T-helper 1 cell (primary cell): ENCODE measurements at regions not wholly inside any gene's neighbourhood (a gene's known extent, or its start where the extent isn't known, plus 50 kb on each side); places are given as distances from the start of the nearest gene placed in this dataset.

Experiments used
- DNase-seq, 5 donors: peaks; one replicate each; pipeline ENCODE4 v3.0.0-alpha.2; 2012 to 2020

DNA sequence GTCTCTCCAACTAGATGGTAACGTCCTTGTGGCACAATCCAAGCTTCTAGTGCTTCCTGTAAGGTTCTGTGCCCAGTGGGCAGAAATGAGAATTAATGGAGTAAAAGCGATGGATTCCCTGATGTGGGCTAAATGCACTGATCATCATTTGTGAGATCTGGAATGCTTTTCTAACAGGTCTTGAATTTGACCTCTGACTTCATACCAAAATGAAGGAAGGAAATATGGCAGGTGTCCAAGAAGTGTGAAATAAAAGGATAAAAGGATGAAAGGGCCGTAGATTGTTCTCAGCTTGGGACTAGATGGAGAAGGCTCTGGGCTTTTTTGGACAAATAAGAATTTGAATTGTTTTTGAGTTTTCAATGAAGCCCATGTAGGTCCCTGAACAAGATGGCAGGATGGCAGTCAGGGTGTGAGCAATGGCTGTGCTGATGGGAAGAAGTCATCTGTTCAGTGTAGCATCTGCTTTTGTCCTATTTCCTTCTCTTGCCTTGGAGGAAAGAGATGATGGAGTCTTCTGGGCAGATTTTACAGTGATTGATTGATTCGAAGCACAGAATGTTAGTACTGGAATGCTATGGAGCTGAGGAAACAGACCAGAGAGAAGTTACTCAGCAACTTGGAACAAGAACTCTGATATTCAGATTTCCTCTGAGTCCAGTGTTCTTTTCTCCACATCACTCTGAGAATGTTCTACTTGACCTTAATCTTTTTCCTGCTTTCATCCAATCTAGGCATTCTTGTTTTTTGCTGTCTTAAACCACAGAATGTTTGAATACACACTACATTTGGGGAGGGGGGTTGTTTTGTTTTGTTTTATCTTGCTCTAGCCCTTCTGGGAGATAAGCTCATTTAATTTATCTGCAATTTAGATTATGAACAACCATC is 286.0 kb downstream of the HLX start:
- DNase-seq, result no peak

DNA sequence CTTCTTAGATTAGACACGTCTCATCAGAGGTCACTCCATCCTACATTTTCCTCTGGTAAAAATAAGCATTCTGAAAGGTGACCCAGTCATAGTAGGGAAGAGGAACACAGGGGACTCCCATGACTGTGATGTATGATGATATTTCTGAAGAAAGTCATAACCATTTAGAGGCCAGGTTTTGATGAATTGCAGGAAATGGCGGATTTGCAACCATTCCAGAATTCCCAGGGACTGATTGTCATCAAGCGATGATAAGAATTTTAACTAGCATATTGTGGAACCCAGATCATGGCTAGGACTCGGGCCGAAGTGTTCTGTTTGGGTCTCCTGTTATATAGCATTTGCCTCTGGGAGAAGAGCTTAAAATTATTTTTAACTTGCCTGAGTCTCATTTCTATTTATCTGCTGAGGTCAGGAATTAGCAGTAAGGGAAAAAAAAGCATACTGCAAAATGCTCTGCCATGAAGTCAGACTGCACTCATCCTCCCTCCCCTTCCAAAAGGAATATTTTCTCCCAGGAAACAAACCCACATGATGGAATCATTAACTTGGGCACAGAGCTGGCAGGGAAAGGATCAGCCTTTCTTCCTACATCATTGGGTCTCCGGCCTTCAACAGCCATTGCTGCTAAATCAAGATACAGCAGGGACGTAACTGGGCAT is 286.7 kb downstream of the HLX start:
- DNase-seq, result no peak

DNA sequence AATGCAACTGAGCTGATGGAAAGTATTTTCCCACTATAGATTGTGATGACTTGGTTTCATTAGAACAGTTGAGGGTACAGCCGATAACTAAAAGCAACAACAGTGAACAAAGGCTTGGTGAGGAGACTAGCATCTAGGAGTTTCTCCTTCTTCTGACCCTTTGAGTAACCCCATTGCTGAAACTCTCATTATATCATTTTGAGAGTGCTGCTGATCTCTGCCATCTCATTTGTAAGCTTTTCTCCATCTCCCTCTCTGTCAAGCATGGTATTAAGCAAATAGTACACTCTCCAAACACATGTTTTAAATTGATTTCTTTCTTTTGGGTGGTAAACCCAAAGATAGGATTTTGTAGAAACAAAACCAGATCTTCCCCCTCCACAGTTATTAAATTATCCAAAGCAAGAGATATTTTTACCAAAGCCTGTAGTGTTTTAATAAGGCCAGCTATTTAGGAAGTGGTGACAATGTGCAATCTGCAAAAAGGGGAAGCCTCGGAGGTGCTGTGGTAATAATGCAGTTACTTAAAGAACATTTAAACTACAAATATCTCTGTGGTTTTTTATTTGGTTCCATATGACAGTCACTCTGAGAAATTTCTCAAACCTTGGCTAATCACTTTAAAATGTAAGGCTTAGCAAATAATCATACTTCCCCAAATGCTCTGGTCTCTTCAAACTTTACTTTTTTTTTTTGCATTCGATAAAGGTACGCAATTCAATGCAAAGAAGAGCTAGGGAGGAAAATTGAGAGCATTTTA is 287.5 kb downstream of the HLX start:
- DNase-seq, result no peak

DNA sequence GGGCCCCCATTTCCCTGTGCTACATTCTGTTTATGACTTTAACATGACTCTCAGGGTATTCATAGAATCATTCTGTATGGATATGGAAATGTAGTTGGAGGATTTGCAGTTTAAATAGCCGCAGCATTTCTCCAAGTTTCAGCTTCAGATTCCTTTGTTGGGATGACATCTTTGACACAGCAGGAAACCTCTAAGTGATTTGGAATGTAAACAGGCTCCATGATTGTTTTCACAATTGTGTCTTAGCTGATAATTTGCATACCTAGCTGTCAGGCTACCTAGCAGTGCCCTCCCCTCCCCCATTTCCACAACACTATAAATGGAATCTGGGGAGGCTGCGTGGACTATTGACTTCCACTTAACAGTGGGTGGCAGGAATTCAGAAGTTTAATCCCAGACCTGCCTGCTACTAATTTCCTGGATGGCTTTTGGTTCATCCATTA is 290.2 kb downstream of the HLX start:
- DNase-seq, result no peak

DNA sequence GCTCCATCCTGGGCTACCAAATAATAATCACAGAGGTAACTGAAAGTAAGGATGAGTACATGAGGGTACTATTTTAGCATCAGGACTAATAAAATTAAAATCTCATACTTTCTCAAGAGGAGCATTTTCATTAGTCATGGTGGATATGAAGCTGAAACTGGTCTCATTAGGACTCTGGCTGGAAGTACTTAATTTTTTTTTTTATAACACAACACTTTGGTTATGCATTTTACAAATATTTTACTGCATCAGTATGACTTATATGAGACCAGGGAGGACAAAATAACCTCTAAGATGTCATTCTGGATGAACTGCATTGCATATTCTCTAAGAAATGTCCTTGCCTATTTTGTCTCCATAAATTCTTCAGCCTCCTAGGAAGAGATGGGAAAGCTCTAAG is 290.9 kb downstream of the HLX start:
- DNase-seq, result no peak

DNA sequence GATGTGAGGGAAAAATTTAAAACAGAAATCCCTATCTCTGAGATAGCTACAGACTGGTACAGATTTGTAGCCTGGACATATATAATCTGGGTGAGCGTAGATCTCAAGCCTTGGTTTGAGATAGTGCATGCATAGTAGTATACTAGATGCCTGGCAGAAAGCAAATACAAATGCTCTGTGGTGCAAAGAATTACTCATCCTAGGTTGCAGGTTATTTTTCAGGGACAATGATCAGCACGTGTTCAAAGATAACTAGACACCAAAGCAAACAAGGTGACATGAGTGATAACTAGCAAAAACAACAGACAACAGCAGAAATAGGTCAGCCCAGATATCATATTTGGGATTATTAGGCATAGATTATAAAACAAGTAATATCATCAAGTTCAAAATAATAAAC is 292.5 kb downstream of the HLX start:
- DNase-seq, result no peak

DNA sequence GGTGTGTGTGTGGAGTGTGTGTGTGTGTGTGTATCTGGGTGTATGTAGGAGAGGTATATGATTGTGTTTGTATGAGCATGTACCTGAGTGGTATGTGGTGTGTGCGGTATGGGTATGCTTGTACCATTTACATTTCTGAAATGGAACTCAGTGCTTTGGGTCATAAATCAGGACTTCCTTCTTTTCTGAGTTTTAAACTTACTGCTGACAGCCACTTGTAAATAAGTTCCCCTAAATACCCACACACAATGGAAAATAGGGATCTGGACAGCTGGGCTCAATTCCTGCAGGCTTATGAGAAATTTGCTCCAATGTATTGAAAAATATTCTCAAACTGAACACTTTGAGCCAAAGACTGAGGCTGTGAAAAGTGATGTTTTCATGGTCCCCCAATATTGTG is 293.6 kb downstream of the HLX start:
- DNase-seq, result no peak

DNA sequence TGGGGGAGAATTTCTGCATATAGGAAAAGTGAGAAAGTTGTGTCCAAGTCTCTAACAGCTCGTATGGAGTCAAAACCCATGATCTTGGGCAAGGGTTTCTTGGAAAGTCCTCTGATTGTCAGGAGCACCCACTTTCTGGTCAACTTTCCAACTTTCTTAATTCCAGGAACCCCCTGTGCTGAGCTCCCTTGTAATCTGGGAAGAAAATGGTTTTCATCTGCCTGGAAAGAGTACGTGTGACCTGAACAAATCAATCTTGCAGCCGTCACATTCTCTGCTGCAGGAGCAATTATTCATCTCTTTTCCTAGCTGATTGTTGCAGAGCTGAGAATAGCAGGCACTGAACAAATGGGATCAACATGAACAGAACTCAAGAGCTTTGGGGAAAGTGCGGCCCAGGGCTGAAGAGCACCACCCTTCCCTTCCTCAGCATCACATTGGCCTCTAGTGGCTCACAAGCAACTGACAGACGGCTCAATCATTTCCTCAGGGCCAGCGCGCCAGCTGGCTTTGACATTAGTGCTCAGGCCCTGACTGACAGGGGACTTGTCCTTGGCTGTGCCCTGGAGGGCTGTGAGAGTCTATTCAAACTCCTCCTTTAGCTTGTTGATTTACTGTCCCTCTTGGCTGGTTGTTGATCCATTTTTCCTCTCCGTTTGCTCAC is 295.2 kb downstream of the HLX start:
- DNase-seq, result no peak

DNA sequence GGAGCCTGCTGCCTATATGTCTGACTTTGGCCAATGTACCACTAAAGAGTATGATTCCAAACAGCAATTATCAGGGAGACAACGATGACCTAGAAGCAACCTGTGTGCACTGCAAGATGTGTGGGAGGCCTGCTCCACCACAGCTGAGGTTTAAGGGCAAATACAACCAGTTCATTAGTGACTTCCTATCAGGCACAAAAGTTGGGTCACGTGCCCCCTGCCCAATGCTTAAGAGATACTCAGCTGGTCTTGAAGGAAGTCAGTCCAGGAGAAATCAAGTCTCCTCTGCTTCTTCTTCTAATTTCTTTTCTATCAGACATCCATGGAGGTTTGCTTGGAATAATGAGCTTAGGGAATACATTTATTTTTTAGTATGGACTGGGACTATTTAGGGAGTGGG is 296.0 kb downstream of the HLX start:
- DNase-seq, result no peak

DNA sequence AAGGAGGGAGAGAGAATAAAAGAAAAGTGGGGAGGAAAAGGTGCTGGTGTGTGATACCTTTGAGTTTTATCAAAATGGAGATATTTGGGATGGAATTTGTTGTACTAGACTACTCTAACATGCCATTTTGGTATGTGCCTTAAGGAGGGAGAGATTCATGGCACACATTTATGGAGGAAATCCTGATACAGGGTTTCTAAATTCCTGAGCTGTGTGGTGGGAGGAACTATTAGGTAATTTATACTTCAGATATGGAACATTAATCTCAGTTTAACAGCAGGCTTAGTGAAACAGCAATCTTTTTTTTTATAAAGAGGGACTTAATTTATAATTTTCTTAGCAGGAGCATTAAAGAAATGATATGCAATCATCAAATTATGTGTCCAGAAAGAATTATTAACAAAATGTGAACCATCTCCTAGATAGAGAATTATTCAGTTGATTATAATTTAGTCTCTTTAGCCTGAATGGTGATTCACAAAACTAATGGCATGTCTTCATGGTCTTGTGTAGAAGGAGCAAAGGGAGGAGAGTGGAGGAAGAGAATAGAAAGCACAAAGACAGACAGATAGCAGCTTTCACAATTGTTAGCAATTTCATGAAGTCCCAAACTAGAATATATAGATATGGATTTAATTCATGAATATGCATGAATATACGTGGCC is 301.6 kb downstream of the HLX start:
- DNase-seq, result no peak

DNA sequence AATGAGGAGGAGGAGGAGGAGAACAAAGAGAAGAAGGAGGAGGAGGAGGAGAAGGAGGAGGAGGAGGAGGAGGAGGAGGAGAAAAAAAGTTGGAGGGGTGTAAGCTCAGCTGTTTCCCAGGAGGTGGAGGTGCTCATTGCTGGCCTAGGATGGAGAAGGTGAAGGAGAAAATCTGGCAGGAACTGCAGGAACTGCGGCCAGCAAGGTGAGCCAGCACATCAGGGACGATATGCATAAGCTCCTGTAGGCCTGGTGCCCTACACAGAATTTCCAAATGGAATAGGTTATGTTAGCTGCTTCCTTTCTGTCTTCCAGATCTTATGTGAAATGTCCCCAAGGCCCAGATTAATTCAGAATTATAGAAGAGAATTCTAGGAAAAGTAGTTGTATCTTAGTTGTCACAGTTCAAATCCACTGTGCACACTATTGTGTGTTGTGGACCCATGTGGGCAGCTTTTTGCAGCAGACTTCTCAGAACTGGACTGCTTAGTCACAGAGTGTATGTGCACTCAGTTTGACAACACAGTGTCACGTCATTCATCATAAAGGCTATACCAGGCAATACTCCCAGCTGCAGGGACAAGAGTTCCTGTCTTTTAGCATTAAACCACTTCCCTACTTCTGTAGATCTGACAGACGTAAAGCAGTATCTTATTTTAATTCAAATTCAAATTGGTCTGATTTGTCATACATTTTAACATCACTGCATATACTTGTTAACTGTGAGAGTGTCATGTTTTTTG is 303.7 kb downstream of the HLX start:
- DNase-seq, result peak in 1 of 5 donors; percentile 3

DNA sequence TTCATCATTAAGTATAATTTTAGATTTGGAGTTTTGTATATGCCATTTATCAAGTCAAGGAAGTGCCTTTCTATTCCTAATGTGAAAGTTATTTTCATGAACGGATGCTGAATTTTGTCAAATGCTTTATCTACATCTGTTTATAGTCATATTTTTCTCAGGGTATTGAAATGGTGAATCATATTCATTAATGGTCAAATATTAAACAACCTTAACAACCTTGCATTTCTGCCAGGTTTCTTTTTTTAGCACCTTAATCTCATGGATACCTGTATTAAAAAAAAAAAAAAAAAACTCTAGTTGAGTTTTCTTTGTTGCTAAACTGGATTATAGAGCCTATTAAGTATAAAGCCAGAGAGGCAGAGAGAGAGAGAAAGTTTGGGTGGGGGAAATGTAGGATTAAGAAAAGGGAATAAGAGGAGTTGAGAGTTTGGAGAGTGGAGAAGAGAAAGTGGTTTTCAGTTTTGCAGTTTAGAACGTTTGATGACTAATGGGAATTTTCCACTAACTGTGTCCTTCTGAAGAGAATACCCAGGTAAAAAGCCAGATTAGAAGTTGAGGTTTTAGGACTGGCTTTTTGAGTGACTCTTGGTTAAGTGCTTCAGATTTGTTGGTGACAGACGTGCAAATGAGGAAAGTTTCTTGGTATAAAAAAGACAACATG is 305.0 kb downstream of the HLX start:
- no peak for DNase-seq

DNA sequence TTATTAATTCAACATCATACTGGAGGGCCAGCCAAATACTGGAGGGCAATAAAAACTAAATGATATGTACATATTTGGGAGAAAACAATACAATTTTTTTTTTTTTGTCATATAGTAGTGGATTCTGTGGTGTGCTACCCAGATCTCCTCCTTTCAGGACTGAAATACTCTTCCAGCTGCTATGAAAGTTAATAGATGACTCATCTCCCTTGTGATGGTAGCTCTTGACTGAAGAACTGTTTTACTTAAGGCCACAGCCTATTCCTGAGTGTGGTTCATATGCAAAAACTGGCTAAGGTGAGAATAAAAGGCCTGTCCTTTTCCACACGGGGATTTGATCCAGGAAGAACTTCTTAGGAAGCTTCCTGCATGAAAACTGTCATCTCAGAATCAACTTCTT is 307.9 kb downstream of the HLX start:
- no peak for DNase-seq

DNA sequence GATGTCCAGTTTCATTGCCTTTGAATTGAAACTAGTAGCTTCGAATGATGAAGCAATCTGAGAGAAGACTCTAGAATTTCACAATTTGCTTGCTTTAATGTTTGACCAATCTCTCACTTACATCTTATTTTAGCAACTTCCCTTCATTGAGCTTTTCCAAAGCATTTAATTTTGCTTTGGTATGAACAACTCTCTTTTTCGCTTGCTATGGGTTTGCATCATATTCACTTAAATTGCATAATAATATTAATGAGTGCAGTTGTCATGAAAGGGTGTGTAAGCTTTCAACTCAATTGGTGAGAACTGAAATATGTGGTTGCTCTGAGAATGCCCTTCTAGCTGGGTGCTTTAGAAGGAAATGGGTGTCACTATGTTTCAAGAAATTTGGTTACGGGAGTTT is 309.2 kb downstream of the HLX start:
- DNase-seq, result no peak

DNA sequence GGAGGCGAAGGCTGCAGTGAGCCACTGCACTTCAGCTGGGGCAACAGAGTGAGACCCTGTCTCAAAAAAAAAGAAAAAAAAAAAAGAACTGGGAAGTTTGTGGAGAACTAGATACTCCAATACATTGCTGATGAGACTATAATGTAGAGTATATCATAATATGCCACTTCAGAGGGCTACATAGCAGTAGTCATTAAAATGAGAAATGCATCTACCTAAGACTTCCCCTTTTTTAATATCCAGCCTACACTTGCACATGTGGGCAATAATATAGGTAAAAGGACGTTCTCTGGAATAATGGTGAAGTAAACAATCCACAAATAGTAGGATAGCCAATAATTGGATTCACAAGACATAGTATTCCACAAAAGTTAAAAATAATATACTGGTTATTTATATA is 311.0 kb downstream of the HLX start:
- no peak for DNase-seq

DNA sequence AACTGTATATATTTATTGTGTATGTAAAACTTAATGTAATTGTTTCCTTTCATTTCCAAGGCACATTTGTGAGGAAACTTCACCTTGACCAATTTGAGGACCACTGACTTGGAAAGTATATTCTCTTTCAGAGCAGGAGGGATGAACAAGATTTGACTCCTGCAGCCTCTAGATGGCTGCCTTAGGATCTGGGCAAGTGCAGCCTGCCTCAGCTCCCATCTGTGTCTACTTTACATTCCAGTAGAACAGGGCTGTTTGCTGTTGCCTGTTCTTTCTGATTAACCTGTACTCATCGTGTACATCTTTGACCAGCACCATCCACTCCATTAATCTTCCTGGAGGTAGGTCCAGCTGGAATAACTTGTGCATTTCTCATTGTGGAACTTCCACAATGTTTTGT is 312.8 kb downstream of the HLX start:
- no peak for DNase-seq

DNA sequence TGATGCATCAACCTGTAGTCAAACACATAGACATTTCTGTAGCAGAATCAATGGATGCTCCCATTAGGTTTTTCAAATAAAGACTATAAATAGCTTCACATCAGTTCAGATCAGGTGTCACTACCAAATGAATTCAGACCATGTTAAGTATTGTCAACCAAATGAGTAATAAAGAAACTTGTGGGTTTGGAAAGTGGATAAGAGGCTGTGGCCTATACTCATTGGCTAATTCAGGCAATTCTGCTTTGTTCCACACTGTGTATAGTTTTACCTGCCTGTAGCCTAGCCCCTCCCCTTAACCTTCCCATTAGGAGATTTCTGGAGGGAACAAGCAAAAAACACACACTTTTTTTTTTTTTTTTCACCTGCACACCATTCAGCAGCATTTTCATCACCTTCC is 321.2 kb downstream of the HLX start:
- DNase-seq, result no peak

DNA sequence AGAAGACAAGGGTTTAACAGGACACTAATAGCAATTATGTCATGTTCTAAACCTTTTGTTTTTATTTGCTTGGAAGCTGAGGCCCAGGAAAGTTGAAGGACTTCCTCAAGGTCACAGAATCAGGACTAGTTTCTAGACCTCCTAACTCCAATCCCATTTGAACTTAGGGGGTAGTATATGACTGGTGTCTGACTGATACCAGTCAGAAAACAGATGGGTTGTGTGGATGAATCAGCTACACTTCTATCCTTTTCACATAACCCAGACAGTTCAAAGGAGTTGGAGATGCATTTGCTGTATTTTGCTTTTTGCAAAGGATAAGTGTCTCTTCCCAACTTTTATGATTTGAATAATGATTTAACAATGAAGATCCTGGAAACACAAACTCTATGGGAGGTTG is 322.5 kb downstream of the HLX start:
- no peak for DNase-seq

DNA sequence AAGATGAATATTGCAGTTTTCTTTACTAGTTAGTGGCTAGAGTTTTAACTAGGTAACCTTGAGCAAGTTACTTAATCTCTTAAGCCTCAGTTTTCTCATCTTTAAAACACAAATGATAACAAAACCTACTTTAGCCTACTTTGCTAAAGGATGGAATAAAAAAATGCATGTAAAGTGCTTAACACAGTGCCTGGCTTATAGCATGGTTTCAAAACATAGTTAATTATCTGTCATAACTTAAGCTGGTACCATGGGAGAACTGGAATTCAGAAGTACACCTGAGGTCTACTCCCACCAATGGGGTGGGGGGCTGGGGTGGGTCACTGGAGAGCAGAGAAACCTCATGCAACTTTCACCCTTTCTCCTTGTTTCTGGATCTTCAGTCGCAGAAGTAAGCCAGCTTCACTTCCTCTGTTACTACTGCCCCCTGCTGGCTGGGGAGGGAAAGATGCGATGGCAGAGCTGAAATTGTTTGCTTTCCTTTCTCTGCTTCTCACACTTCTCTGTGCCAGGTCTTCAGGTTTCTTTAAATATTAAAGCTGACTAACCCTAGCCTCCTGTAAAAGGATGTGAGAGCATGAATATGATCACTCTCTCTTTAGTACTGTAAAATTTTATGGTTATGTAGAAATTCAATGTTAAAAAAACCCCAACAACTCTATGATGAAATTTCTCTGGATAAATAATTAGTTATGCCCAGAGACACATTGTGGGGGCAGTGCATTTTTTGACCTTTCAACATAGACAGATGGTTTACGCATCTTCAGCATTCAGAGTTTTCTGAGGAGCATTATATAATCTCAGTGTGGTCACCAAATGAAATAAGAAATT is 324.2 kb downstream of the HLX start:
- peak in 4 of 5 donors; percentile 24 to 46 (median 36) for DNase-seq
